Activated CD4-positive, alpha-beta T cell treated with anti-CD3 and anti-CD28 coated beads for 1 hour (primary cell): ENCODE measurements at regions not wholly inside any gene's neighbourhood (a gene's known extent, or its start where the extent isn't known, plus 50 kb on each side); places are given as distances from the start of the nearest gene placed in this dataset.
"Not testable (repeated sequence)": the region's sequence is repeated elsewhere in the genome, so short reads cannot be mapped to it uniquely, and the experiment has no call there.

ENCODE experiments used
- DNase-seq: peaks from one replicate; pipeline ENCODE4 v3.0.0-alpha.2; 2020

DNA sequence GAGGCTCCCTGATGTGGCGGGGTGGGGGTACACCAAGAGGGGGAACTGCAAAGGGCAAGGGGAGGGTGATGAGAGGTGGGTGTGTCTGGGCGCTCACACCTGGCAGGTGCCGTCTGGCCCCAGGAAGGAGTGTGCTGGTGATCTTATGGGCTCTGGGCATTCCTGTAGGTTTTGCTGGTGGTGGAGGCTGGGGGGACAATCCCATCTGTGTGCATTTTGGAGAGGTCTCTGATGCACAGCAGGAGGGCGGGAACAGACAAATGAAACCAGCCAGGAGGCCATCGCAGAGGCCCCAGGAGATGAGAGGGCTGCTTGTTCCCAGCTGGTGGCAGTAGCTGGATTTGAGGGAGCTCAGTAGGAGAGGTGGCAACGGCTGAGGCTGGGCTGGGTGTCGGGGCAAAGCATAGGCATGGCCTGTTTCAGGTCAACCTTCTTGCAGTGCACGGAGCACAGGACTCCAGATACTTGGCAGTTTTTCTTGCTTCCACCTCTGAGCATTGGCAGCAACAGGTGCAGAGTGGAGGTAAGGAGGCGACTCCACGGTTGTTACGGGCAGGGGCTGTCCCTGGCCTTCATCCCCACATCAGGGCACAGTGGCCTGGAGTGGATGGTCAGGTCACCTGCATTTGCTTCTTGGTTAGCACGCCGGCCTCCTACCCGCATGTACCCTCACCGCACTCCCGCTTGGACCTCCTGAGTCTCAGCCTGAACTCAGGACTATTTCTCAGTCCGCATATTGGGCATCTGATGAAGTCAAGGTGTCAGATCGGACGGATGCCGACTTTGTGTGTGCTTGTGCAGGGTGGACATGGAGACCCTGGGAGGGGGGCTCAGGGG lies 194.2 kb upstream of the HDAC4 start:
- peak; percentile 3 for DNase-seq

DNA sequence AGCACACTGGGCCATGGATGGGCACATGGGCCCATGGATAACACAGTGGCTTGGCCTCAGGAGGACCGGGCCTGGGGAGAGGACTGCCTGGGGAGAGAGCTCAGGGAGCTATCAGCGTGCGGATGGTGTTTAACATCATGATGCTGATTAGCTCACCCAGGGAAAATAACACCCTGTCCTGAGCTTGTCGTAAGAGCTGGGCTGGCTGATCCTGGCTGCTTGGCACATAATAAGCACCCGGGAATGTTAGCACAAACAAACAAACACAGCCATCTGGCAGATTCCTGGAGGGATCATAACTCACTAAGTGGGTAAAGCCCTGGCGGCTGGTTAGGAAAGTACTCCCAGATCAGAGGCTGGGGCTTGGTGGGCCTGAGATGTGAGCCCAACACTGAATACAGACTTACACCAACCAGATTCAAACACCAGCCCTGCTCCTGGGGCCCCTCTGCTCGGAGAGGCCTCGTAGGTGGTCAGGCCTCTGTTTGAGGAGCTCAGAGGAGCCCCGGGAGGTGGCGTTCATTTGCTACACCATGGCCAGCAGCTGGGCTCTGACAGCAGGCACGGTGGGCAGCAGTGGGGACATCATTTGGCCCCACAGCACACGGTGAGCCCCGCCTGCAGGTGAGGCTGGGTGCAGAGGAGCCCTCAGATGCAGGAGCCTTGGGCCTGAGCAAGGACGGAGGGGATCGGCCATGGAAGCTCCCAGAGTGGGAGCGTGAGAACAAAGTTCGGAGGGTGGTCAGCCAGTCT lies 193.4 kb upstream of the HDAC4 start:
- DNase-seq: peak; percentile 6

DNA sequence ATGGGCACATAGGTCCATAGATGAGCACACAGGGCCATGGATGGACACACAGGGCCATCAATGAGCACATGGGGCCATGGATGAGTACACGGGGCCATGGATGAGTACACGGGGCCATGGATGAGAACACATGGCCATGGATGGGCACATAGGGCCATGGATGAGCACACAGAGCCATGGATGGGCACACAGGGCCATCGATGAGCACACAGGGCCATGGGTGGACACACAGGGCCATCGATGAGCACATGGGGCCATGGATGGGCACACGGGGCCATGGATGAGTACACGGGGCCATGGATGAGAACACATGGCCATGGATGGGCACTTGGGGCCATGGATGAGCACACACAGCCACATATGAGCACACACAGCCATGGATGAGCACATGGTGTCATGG lies 192.6 kb upstream of the HDAC4 start:
- no peak for DNase-seq

DNA sequence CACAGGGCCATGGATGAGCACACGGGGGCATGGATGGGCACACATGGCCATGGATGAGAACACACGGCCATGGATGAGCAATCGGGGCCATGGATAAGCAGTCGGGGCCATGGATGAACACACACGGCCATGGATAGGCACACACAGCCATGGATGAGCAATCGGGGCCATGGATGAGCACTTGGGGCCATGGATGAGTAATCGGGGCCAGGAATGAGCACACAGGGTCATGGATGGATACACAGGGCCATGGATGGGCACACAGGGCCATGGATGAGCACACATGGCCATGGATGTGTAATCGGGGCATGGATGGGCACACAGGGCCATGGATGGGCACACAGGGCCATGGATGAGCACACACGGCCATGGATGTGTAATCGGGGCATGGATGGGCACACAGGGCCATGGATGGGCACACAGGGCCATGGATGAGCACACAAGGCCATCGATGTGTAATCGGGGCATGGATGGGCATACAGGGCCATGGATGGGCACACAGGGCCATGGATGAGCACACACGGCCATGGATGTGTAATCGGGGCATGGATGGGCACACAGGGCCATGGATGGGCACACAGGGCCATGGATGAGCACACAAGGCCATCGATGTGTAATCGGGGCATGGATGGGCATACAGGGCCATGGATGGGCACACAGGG lies 191.9 kb upstream of the HDAC4 start:
- DNase-seq: not testable (repeated sequence)

DNA sequence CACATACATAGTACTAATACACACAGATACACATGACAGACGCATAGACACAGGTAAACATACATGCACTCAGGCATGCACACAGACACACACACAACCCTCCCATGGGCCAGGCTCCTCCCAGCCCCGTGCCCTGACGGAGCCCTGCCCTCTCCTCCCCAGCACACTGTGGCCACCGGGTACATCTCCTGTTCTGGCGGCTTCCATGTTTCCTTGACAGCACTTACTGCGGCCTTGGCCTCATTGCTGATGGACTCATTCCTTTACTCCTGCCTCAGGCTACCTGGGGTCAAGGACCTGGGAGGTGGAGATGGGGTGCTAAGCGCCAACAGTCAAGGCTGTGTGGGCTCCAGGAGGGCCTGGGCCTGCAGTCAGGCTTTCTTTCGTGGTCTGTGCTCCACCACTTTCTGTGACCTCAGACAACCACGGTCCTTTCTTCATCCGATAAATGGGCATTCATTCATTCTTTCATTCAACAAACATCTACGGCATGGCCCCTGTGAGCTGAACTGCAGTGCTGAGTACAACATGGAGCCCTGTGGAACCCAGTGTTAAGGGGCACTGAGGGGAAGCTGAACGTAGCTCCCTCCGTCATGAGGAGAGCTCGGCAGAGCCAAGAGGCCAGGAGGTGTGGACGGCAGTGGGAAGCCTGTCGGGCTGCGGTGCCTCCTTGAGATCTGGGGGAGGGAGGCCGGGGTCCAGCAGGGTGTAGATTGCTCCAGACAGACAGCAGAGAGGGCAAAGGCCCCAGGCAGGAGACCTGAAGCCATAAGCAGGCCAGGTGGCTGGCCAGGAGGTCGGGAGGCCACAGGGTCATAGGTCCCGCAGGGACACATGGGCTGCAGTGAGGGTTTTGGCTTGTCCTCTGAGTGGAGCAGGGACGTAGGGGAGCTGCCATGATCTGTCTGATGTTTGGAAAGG lies 190.4 kb upstream of the HDAC4 start:
- no peak for DNase-seq

DNA sequence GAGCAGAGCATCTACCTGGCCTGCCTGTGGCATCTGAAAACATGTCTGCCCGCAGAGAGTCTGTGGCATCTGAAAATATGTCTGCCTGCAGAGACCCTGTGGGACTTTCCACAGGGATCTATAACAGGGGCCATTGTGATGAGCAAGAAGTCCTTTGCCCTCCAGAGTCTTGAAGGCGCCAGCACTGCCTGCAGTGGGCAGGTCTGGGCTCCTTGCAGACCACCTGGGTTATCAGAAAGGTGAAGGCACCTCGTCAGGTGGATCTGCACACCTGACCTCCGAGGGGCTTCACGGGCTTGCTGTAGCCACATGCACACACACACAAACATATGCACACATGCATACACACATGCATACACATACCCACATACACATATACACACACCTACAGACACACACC lies 189.5 kb upstream of the HDAC4 start:
- no peak for DNase-seq

- DNase-seq: no peak
These were observed 189.0 kb upstream of the HDAC4 start for GRCh38 chr2:239589833-239590232.

- no peak for DNase-seq
These were observed 188.5 kb upstream of the HDAC4 start for GRCh38 chr2:239589270-239589825.

GRCh38 chr2:239588451-239589269 lies 187.8 kb upstream of the HDAC4 start:
- DNase-seq: no peak

- no peak for DNase-seq
These were observed 187.0 kb upstream of the HDAC4 start for GRCh38 chr2:239587841-239588240.

DNA sequence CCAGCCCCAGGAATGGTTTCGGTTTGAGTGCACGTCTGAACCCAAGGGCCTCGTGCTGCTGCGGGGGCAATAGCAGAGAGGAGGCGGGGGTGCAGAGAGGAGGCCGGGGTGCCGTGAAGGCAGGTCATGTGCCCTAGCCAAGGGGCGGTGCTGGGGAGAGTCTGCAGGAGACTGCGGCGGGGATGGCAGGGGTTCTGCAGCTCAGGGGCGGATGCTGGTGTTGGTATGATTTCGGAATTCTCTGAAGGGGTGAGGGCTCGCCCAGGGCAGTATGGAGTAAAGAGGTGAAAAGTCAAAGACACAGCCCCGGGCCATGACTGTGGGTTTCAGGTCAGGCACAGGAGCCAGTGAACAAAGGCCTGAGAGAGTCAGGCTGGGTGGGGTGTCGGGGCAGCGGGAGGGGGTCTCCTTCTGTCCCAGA lies 186.5 kb upstream of the HDAC4 start:
- no peak for DNase-seq

- no peak for DNase-seq
These were observed 186.0 kb upstream of the HDAC4 start for GRCh38 chr2:239586651-239587310.

GRCh38 chr2:239585422-239585821 lies 184.6 kb upstream of the HDAC4 start:
- no peak for DNase-seq

DNA sequence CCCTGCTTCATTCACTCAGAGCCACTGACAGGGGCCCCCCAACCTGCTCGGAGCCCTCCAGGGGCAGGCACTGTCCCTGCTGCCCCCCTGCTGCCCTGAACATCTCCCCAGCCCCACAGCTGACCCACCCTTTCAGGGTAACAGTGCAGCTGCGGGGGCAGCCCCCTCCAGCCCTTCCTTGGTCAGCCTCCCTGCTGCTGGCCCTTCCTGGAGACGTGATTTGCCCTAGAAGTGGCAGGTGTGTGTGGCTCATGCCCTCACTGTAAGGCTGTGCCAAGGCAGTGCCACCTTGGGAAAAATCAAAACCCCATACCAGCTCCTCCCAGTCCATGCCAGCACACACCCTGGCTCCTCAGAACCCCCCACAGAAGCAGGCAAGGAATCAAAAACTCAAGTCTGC lies 184.2 kb upstream of the HDAC4 start:
- no peak for DNase-seq

DNA sequence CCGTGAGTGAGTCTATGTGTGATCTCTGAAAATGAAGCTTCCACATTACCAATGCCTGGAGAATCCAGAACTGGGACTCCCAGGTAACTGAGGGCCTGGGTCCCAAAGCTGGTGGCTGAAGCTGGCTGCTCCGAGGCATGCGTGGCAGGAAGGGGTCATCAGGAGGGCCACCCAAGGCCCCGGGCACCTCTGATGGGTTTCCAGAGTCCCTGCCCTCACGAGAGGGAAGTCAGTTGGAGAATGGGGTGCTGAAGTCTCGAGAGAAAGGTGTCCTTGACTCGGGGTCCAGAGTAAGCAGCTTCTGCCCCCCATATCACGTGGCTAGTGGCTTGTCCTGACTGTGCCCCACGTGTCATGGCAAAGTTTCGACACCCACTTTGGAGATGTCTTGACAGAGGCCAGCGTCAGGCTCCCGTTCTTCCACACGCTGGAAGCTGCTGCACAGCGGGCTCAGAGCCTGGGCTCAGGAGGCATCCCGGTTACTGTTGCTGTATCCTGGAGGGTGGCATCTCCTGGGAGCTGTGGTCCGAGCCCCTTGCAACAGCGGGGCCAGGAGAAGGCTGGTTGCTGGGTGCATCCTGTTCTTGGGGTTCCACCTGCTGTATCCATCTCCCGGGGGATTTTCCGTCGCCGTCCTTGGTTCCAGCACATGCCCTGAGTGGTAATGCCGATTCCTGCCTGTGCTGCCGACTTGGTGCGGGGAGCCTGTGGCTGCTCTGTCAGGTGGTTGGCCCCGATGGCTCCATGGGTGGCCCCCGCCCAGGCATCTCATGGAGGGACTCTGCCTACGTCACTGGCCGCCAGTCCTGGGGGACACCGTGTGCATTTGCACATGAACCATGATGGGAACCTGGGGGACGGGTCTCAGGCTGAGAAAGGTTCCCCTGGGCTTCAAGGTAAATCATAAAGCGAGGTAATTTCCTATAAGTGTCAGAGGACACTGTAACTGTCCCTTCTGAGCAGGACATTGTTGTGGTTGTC lies 183.3 kb upstream of the HDAC4 start:
- no peak for DNase-seq

DNA sequence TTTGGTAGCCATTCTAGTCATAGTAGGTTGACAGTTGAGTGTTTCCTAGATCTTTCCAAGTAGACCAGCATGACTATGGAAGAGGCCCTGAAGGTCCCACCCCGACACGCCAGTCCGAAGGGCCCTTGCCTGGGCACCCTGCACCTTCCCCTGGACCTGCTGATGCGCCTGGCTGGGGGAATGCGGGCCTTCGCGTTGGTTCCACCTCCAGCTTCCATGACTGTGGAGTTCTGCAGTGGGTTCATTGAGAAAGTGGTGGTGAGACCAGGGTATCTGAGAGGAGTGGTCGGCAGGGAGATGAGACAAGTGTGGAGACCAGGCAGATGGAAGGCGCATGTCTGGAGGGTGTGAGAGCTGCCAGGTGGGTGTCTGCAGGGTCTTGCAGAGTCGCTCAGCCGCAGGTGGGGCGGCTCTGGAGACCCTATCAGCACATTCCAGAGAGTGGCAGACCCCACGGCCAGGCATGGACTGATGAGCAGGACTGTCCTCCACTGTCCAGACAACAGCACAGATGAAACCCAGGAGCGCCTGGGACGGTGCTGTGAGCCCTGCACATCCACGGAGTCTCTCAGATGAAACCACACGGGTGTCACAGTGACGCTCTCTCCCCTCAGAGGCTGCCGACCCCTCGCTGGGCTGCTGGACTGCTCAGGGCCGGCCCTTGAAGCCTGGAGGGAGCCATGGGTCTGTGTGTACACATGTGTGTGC lies 182.5 kb upstream of the HDAC4 start:
- DNase-seq: no peak

DNA sequence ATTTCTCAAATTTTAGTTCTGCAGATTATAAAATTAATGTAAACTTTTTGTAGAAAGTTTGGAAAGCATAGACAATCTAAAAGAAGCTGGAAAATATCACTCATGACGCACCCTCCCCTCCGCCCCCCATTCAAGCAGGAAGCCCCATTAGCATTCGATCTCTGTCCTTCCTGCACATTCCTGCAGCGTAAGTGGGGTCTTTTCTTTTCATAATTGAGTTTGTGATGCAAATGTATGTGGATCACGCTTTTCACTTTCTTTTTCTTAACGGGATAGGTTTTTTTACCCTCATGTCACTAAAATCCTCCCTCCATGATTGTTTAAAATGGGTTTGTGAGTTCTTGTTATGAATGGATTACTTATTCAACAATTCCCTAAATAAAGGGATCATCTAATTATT lies 181.7 kb upstream of the HDAC4 start:
- no peak for DNase-seq

DNA sequence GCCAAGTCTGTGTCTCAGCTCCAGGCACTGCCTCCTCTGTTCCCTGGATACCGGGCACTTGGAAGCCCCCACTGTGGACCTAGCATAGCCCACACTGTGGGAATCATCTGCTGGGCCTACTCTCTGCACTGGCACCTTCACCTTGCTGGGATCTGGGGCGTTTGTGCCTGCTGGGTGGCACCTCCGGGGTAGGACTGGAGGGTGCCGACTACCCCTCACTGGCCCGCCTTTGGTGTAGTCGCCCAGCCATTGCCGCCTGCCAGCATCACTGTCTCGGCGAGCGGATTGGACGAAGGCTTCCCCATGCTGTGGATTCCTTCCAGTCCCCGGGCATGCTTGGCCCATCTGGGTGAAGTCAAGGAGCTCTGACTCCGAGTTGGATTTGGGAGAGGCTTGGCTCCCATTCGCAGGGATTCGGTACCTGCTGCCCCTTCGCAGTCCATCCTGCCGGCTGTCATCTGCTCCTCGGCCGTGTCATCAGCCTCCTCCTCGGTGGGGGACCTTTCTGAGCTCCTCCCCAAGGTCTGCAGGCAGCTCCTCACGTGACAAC lies 180.6 kb upstream of the HDAC4 start:
- DNase-seq: no peak

DNA sequence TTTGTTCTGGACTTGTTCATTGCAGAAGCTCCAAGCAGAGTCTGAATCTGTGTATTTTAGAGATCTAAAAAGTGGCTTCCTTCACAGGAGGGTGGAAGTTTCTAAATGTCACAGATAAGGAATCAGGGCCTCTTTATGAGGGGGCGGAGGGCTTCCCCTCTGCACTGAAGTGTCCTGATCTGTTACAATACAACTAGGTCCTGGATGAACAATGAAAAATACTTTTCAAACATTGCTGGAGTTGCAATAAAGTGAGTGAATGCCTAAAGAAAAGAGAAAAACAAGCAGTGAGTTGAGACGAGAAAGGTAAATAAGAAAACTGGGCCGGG lies 179.3 kb upstream of the HDAC4 start:
- no peak for DNase-seq
